A549 (cell line): ENCODE measurements at regions not wholly inside any gene's neighbourhood (a gene's known extent, or its start where the extent isn't known, plus 50 kb on each side); places are given as distances from the start of the nearest gene placed in this dataset.

ENCODE experiments used
- CHD2 ChIP-seq: fragments of 150-350 bp; IDR thresholded peaks from 2 replicates; pipeline ENCODE4 v1.6.1; 2014; ENCODE audit warnings: low read length; ENCODE audit not compliant: partially characterized antibody
- CHD4 ChIP-seq: fragments of 200-600 bp; sonication (generic); IDR thresholded peaks from 2 replicates; pipeline ENCODE4 v1.6.1; 2016; ENCODE audit warnings: antibody characterized with exemption, mild to moderate bottlenecking, borderline replicate concordance
- EP300 ChIP-seq, 2 experiments: fragments of >200 bp; sonication (Bioruptor Twin); formaldehyde crosslinking; IDR thresholded peaks; 2 replicates in 1 of 2; 3 replicates in 1 of 2; pipeline ENCODE4 v1.6.1; 2016 to 2017
- JUNB ChIP-seq: fragments of >200 bp; sonication (Bioruptor Twin); formaldehyde crosslinking; IDR thresholded peaks from 2 replicates; pipeline ENCODE4 v1.6.1; 2016
- KDM1A ChIP-seq: fragments of 200-600 bp; sonication (generic); IDR thresholded peaks from 2 replicates; pipeline ENCODE4 v1.6.1; 2016; ENCODE audit warnings: low read depth, mild to moderate bottlenecking
- NR3C1 ChIP-seq: fragments of >200 bp; sonication (Bioruptor Twin); formaldehyde crosslinking; IDR thresholded peaks from 3 replicates; pipeline ENCODE4 v1.6.1; 2017
- PHF8 ChIP-seq: fragments of 200-600 bp; sonication (generic); IDR thresholded peaks from 2 replicates; pipeline ENCODE4 v1.6.1; 2016; ENCODE audit warnings: low read depth, mild to moderate bottlenecking, antibody characterized with exemption, moderate library complexity, borderline replicate concordance
- POLR2A ChIP-seq: IDR thresholded peaks from 2 replicates; pipeline ENCODE4 v1.6.1; 2012; ENCODE audit warnings: mild to moderate bottlenecking, low read length
- SMC3 ChIP-seq: fragments of >200 bp; sonication (Bioruptor Twin); formaldehyde crosslinking; IDR thresholded peaks from 3 replicates; pipeline ENCODE4 v1.6.1; 2018; ENCODE audit warnings: inconsistent platforms
- TF ChIP-seq, protein P1 (sequence below): fragments of >200 bp; sonication (Bioruptor Twin); formaldehyde crosslinking; IDR thresholded peaks from 3 replicates; pipeline ENCODE4 v1.5.1; 2016
- TF ChIP-seq, protein P2 (sequence below): fragments of 200-600 bp; sonication (generic); IDR thresholded peaks from 2 replicates; pipeline ENCODE4 v1.6.1; 2016; ENCODE audit warnings: antibody characterized with exemption, mild to moderate bottlenecking, moderate library complexity
- TF ChIP-seq, protein P3 (sequence below): IDR thresholded peaks from 2 replicates; pipeline ENCODE4 v1.6.1; 2012
- TF ChIP-seq, protein P4 (sequence below): IDR thresholded peaks from 2 replicates; pipeline ENCODE4 v1.6.1; 2012

- TF ChIP-seq CHD2 = no peak
- TF ChIP-seq, protein P1, sequence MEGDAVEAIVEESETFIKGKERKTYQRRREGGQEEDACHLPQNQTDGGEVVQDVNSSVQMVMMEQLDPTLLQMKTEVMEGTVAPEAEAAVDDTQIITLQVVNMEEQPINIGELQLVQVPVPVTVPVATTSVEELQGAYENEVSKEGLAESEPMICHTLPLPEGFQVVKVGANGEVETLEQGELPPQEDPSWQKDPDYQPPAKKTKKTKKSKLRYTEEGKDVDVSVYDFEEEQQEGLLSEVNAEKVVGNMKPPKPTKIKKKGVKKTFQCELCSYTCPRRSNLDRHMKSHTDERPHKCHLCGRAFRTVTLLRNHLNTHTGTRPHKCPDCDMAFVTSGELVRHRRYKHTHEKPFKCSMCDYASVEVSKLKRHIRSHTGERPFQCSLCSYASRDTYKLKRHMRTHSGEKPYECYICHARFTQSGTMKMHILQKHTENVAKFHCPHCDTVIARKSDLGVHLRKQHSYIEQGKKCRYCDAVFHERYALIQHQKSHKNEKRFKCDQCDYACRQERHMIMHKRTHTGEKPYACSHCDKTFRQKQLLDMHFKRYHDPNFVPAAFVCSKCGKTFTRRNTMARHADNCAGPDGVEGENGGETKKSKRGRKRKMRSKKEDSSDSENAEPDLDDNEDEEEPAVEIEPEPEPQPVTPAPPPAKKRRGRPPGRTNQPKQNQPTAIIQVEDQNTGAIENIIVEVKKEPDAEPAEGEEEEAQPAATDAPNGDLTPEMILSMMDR = no peak
- no peak for TF ChIP-seq POLR2A
- no peak for TF ChIP-seq JUNB
- TF ChIP-seq, protein P2, sequence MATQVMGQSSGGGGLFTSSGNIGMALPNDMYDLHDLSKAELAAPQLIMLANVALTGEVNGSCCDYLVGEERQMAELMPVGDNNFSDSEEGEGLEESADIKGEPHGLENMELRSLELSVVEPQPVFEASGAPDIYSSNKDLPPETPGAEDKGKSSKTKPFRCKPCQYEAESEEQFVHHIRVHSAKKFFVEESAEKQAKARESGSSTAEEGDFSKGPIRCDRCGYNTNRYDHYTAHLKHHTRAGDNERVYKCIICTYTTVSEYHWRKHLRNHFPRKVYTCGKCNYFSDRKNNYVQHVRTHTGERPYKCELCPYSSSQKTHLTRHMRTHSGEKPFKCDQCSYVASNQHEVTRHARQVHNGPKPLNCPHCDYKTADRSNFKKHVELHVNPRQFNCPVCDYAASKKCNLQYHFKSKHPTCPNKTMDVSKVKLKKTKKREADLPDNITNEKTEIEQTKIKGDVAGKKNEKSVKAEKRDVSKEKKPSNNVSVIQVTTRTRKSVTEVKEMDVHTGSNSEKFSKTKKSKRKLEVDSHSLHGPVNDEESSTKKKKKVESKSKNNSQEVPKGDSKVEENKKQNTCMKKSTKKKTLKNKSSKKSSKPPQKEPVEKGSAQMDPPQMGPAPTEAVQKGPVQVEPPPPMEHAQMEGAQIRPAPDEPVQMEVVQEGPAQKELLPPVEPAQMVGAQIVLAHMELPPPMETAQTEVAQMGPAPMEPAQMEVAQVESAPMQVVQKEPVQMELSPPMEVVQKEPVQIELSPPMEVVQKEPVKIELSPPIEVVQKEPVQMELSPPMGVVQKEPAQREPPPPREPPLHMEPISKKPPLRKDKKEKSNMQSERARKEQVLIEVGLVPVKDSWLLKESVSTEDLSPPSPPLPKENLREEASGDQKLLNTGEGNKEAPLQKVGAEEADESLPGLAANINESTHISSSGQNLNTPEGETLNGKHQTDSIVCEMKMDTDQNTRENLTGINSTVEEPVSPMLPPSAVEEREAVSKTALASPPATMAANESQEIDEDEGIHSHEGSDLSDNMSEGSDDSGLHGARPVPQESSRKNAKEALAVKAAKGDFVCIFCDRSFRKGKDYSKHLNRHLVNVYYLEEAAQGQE = no peak
- TF ChIP-seq, protein P3, sequence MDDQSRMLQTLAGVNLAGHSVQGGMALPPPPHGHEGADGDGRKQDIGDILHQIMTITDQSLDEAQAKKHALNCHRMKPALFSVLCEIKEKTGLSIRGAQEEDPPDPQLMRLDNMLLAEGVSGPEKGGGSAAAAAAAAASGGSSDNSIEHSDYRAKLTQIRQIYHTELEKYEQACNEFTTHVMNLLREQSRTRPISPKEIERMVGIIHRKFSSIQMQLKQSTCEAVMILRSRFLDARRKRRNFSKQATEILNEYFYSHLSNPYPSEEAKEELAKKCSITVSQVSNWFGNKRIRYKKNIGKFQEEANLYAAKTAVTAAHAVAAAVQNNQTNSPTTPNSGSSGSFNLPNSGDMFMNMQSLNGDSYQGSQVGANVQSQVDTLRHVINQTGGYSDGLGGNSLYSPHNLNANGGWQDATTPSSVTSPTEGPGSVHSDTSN = no peak
- no peak for TF ChIP-seq CHD4
- no peak for TF ChIP-seq KDM1A
- no peak for TF ChIP-seq PHF8
- no peak for TF ChIP-seq EP300 (IDR thresholded peaks at IDR 0.05)
- no peak for TF ChIP-seq NR3C1
- TF ChIP-seq, protein P4, sequence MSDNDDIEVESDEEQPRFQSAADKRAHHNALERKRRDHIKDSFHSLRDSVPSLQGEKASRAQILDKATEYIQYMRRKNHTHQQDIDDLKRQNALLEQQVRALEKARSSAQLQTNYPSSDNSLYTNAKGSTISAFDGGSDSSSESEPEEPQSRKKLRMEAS = no peak
- no peak for TF ChIP-seq SMC3
Observed at GRCh38 chr14:58839233-58839632, 201.5 kb downstream of the DACT1 start.
